HEK293T (cell line): ENCODE measurements at regions not wholly inside any gene's neighbourhood (a gene's known extent, or its start where the extent isn't known, plus 50 kb on each side); places are given as distances from the start of the nearest gene placed in this dataset.

Experiments
- CTCF ChIA-PET: fragments of 350-600 bp; formaldehyde crosslinking; extraction: SDS; loops from one replicate; lab custom pipeline; 2021; ENCODE audit warnings: antibody characterized with exemption, inconsistent platforms; lab: Yijun Ruan, JAX
- POLR2A ChIA-PET: fragments of 350-600 bp; formaldehyde crosslinking; extraction: SDS; loops from one replicate; lab custom pipeline; 2020; ENCODE audit warnings: antibody characterized with exemption, inconsistent platforms; lab: Yijun Ruan, JAX
- DNase-seq: peaks from one replicate; pipeline ENCODE4 v3.0.0; 2012; ENCODE audit warnings: mixed read lengths; ENCODE audit errors: extremely low spot score
- ARNT ChIP-seq: fragments of 450-650 bp; IDR thresholded peaks from 2 replicates; pipeline ENCODE4 v1.6.1; 2017; ENCODE audit warnings: mild to moderate bottlenecking
- BHLHE40 ChIP-seq: fragments of 450-650 bp; IDR thresholded peaks from 2 replicates; pipeline ENCODE4 v1.6.1; 2016; ENCODE audit warnings: mild to moderate bottlenecking, moderate library complexity, borderline replicate concordance
- CTBP1 ChIP-seq: fragments of 450-650 bp; IDR thresholded peaks from 2 replicates; pipeline ENCODE4 v1.6.1; 2016; ENCODE audit warnings: borderline replicate concordance
- ELF4 ChIP-seq: fragments of 450-650 bp; IDR thresholded peaks from 2 replicates; pipeline ENCODE4 v1.6.1; 2017; ENCODE audit warnings: antibody characterized with exemption
- FOXA1 ChIP-seq: fragments of 450-650 bp; IDR thresholded peaks from 2 replicates; pipeline ENCODE4 v1.6.1; 2016; ENCODE audit warnings: mild to moderate bottlenecking
- FOXK2 ChIP-seq: fragments of 450-650 bp; IDR thresholded peaks from 2 replicates; pipeline ENCODE4 v1.6.1; 2016; ENCODE audit warnings: mild to moderate bottlenecking
- FOXM1 ChIP-seq: fragments of 450-650 bp; IDR thresholded peaks from 2 replicates; pipeline ENCODE4 v1.6.1; 2017; ENCODE audit warnings: mild to moderate bottlenecking, borderline replicate concordance
- HDGF ChIP-seq: fragments of 450-650 bp; IDR thresholded peaks from 2 replicates; pipeline ENCODE4 v1.6.1; 2017; ENCODE audit warnings: antibody characterized with exemption, borderline replicate concordance
- L3MBTL2 ChIP-seq: fragments of 450-650 bp; conservative IDR thresholded peaks from 2 replicates; pipeline ENCODE4 v1.6.1; 2016; ENCODE audit warnings: mild to moderate bottlenecking
- LEF1 ChIP-seq: fragments of 450-650 bp; IDR thresholded peaks from 2 replicates; pipeline ENCODE4 v1.6.1; 2017; ENCODE audit warnings: mild to moderate bottlenecking, borderline replicate concordance
- NFRKB ChIP-seq: fragments of 450-650 bp; IDR thresholded peaks from 2 replicates; pipeline ENCODE4 v1.6.1; 2016; ENCODE audit warnings: mild to moderate bottlenecking, moderate library complexity
- PKNOX1 ChIP-seq: fragments of 450-650 bp; IDR thresholded peaks from 2 replicates; pipeline ENCODE4 v1.6.1; 2016
- SP1 ChIP-seq: fragments of 450-650 bp; IDR thresholded peaks from 2 replicates; pipeline ENCODE4 v1.6.1; 2017
- SUZ12 ChIP-seq: fragments of 450-650 bp; IDR thresholded peaks from 2 replicates; pipeline ENCODE4 v1.6.1; 2016; ENCODE audit warnings: mild to moderate bottlenecking
- TARDBP ChIP-seq: fragments of 450-650 bp; IDR thresholded peaks from 2 replicates; pipeline ENCODE4 v1.6.1; 2016
- ZNF384 ChIP-seq: fragments of 450-650 bp; IDR thresholded peaks from 2 replicates; pipeline ENCODE4 v1.6.1; 2016

DNA sequence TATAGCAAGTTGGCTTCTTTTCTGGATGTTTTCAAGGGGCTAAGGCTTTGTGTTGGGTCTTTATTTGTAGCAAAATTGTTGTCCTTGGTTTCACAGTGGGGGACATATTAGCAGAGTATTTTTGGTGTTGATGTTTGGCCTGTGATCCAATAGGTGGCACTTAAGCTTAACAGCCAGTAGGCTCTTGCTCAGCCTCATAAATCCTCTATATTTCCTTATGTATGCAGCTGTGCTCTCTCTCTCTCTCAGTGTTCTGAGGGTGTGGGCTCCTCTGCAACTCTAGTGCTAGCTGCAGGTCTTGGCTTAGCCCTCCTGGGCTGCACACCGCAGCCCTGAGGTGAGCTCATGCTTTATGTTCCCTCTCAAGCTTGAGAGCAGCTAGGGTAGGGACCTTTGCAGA lies 195.0 kb upstream of the GHR start:
- ChIA-PET CTCF (no interaction called here), POLR2A (no interaction called here)
- DNase-seq, result no peak
- TF ChIP-seq CTBP1, result no peak

GRCh38 chr5:42230839-42231238 lies 192.4 kb upstream of the GHR start:
- CTCF ChIA-PET, result no interaction called here
- DNase-seq, result no peak
- no peak for TF ChIP-seq PKNOX1
- no peak for TF ChIP-seq SUZ12
- no peak for TF ChIP-seq ELF4
- TF ChIP-seq LEF1, result no peak
- no peak for TF ChIP-seq TARDBP
- TF ChIP-seq HDGF, result no peak
- no peak for TF ChIP-seq FOXA1
- POLR2A ChIA-PET, result no interaction called here

GRCh38 chr5:42235241-42235640 lies 188.0 kb upstream of the GHR start:
- ChIA-PET CTCF (no interaction called here), POLR2A (no interaction called here)
- no peak for TF ChIP-seq FOXM1
- TF ChIP-seq NFRKB, result no peak
- TF ChIP-seq ELF4, result no peak
- TF ChIP-seq ZNF384, result no peak
- TF ChIP-seq SUZ12, result no peak
- TF ChIP-seq HDGF, result no peak
- TF ChIP-seq BHLHE40, result no peak
- DNase-seq, result no peak

- ChIA-PET POLR2A (no interaction called here), CTCF (no interaction called here)
- DNase-seq, result no peak
- no peak for TF ChIP-seq PKNOX1
- no peak for TF ChIP-seq SUZ12
- no peak for TF ChIP-seq ZNF384
- no peak for TF ChIP-seq HDGF
- TF ChIP-seq ARNT, result no peak
- TF ChIP-seq NFRKB, result no peak
- TF ChIP-seq TARDBP, result no peak
- no peak for TF ChIP-seq LEF1
- no peak for TF ChIP-seq ELF4
- TF ChIP-seq FOXA1, result no peak
- no peak for TF ChIP-seq FOXK2
- TF ChIP-seq FOXM1, result no peak
- TF ChIP-seq CTBP1, result no peak
- no peak for TF ChIP-seq SP1
- no peak for TF ChIP-seq L3MBTL2
- TF ChIP-seq BHLHE40, result no peak
These were observed 187.4 kb upstream of the GHR start for GRCh38 chr5:42235837-42236236.

DNA sequence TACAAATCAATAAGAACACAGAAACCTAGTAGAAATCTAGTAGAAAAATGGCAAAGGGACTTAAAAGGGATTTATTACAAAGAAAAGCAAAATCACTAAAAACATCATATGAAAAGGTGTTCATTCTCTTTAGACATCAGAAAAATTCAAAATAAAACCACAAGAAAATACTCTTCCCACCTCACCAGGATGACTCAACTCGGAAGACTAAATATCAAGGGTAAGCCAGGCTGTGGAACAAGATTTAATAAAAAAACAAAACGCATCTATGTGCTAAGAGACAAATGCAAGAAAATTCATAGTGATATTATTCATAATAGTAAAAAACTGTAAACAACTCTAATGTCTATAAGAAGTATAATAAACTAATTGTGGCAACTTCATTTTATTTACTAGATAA lies 181.6 kb upstream of the GHR start:
- TF ChIP-seq SP1 (no peak), PKNOX1 (no peak), FOXK2 (no peak), TARDBP (no peak), ARNT (no peak), L3MBTL2 (no peak), BHLHE40 (no peak), SUZ12 (no peak), FOXM1 (no peak), ZNF384 (no peak), ELF4 (no peak), LEF1 (no peak), NFRKB (no peak), CTBP1 (no peak), FOXA1 (no peak), HDGF (no peak)
- ChIA-PET CTCF (no interaction called here), POLR2A (no interaction called here)
- DNase-seq, result no peak

GRCh38 chr5:42242210-42242609 lies 181.0 kb upstream of the GHR start:
- no peak for DNase-seq
- TF ChIP-seq SUZ12, result no peak
- TF ChIP-seq FOXK2, result no peak
- no peak for TF ChIP-seq SP1
- TF ChIP-seq LEF1, result no peak
- TF ChIP-seq FOXA1, result no peak
- no peak for TF ChIP-seq FOXM1
- no peak for TF ChIP-seq CTBP1
- no peak for TF ChIP-seq ARNT
- TF ChIP-seq PKNOX1, result no peak
- TF ChIP-seq BHLHE40, result no peak
- TF ChIP-seq HDGF, result no peak
- no peak for TF ChIP-seq ELF4
- no peak for TF ChIP-seq NFRKB
- no peak for TF ChIP-seq TARDBP
- TF ChIP-seq L3MBTL2, result no peak
- no peak for TF ChIP-seq ZNF384
- CTCF ChIA-PET, result no interaction called here
- POLR2A ChIA-PET, result no interaction called here
